Cardiac muscle cell (in vitro differentiated cells and primary cell): ENCODE measurements at regions not wholly inside any gene's neighbourhood (a gene's known extent, or its start where the extent isn't known, plus 50 kb on each side); places are given as distances from the start of the nearest gene placed in this dataset.

Experiments
- DNase-seq, 2 donors: peaks; one replicate each; pipeline versions ENCODE4 v3.0.0 to v3.0.0-alpha.2; 2010 to 2017; ENCODE audit warnings: low read depth in 1 of 2, low spot score in 1 of 2
- H3K27ac ChIP-seq: fragments of 200-600 bp; sonication (generic); 2 replicates; pipeline ENCODE4 v1.5.1; 2016
- H3K27me3 ChIP-seq: fragments of 200-600 bp; sonication (generic); 2 replicates; pipeline ENCODE4 v1.6.0; 2016; ENCODE audit warnings: control low read depth
- H3K36me3 ChIP-seq: fragments of 200-600 bp; sonication (generic); 2 replicates; pipeline ENCODE4 v1.5.1; 2016; ENCODE audit warnings: control low read depth
- H3K4me1 ChIP-seq: fragments of 200-600 bp; sonication (generic); 2 replicates; pipeline ENCODE4 v1.8.1; 2017; ENCODE audit warnings: low read depth, mild to moderate bottlenecking, mixed run types
- H3K4me3 ChIP-seq: fragments of 200-600 bp; sonication (generic); 2 replicates; pipeline ENCODE4 v1.5.1; 2016; ENCODE audit warnings: mild to moderate bottlenecking
- H3K9me3 ChIP-seq: fragments of 200-600 bp; sonication (generic); 2 replicates; pipeline ENCODE4 v1.5.1; 2017; ENCODE audit warnings: low read depth, mild to moderate bottlenecking, control low read depth
- TF ChIP-seq, protein P1 (sequence below): IDR thresholded peaks from 2 replicates; pipeline ENCODE4 v1.5.1; 2012; ENCODE audit warnings: low read depth, mild to moderate bottlenecking, low read length

DNA sequence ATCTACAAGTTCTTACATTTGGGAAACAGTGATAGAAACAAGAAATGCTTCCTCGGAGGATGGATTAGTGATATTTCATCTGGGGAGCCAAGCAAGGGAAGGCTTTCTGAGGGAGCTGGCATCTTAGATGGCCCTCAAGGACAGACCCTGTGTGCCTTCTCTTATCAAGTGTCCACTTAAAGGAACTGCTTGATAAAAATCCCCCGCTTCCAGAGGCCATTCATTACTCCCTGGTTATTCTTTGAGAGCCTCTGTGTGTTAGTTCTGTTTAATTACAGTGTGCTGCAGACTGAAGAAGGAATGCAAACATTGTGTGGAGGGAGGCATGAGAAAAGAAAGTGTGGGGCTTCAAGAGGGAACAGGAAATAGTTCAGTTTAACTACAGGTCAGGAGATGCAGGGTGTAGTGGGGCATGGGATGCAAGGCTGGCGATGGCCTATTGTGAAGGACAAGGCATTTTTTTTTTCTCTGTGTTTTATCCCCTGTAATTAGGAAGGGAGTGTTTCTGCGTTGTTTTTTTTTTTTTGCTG lies 145.4 kb downstream of the SNX10 start:
- Histone ChIP-seq H3K27ac (no peak overlapping the region), H3K4me3 (no peak overlapping the region), H3K9me3 (no peaks in the 10 kb centered on the region), H3K27me3 (no peaks in the 10 kb centered on the region), H3K36me3 (no peaks in the 10 kb centered on the region), H3K4me1 (peaks cover 23% of the 10 kb centered on the region)
- DNase-seq = no peak
- TF ChIP-seq, protein P1, sequence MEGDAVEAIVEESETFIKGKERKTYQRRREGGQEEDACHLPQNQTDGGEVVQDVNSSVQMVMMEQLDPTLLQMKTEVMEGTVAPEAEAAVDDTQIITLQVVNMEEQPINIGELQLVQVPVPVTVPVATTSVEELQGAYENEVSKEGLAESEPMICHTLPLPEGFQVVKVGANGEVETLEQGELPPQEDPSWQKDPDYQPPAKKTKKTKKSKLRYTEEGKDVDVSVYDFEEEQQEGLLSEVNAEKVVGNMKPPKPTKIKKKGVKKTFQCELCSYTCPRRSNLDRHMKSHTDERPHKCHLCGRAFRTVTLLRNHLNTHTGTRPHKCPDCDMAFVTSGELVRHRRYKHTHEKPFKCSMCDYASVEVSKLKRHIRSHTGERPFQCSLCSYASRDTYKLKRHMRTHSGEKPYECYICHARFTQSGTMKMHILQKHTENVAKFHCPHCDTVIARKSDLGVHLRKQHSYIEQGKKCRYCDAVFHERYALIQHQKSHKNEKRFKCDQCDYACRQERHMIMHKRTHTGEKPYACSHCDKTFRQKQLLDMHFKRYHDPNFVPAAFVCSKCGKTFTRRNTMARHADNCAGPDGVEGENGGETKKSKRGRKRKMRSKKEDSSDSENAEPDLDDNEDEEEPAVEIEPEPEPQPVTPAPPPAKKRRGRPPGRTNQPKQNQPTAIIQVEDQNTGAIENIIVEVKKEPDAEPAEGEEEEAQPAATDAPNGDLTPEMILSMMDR = no peak

DNA sequence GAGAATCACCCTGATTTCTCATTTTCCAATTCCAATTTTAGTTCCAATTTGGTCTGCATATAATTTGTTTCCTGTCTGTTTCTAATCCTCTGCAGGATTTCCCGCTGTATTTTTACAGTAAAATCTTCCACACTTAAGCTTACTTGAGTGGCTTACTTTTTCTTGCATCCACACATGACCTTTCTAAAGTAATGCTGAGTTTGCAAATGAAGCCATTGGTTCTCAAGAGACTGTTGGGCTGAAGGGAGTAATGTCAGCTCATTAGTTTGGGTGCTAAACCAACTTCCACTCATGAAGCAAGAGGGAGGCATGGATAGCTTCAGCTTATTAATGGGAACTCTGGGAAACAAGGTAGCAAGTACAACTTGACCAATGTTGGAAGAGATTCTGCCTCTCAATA lies 146.4 kb downstream of the SNX10 start:
- TF ChIP-seq, protein P1 = no peak
- Histone ChIP-seq H3K9me3 (no peaks in the 10 kb centered on the region), H3K27me3 (no peaks in the 10 kb centered on the region), H3K36me3 (no peaks in the 10 kb centered on the region), H3K4me3 (no peak overlapping the region), H3K4me1 (peaks cover 23% of the 10 kb centered on the region), H3K27ac (no peak overlapping the region)
- no peak for DNase-seq

DNA sequence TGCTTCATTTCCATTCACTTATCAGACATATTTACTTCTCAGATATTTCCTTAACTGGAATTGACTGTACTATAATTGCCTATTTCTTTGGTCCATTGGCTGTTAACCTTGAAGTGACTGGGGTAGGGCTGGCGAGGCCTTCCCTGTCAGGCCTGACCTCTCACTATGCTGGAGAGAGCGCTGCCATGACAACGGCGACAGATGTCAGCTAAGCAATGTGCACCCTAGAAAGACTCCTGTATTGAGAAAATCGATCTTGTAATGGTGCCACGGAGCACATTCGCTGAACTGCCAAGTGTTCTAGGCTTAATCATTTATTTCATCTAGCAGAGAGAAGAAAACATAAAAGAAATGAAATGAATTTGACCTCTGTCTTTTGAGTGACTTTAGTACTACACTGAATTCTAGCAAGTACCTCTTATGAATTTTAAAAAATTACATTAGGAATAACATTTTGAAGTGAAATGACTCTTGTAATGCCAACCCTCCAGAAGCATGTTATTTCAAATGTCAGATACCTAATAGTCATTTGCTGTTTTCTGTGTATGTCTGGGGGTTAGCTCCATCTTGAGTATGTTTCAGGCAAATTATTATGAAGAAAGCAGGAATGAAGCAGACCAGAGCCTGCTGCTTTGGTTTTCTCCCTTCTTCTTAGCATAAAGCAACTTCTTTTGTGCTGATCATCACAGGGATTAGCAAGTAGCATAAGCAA lies 148.0 kb downstream of the SNX10 start:
- H3K27me3 ChIP-seq = no peaks in the 10 kb centered on the region
- H3K36me3 ChIP-seq = no peaks in the 10 kb centered on the region
- H3K9me3 ChIP-seq = no peaks in the 10 kb centered on the region
- no peak overlapping the region for H3K4me3 ChIP-seq
- TF ChIP-seq, protein P1 = no peak
- DNase-seq = no peak
- H3K4me1 ChIP-seq = peaks cover 23% of the 10 kb centered on the region
- H3K27ac ChIP-seq = no peak overlapping the region

DNA sequence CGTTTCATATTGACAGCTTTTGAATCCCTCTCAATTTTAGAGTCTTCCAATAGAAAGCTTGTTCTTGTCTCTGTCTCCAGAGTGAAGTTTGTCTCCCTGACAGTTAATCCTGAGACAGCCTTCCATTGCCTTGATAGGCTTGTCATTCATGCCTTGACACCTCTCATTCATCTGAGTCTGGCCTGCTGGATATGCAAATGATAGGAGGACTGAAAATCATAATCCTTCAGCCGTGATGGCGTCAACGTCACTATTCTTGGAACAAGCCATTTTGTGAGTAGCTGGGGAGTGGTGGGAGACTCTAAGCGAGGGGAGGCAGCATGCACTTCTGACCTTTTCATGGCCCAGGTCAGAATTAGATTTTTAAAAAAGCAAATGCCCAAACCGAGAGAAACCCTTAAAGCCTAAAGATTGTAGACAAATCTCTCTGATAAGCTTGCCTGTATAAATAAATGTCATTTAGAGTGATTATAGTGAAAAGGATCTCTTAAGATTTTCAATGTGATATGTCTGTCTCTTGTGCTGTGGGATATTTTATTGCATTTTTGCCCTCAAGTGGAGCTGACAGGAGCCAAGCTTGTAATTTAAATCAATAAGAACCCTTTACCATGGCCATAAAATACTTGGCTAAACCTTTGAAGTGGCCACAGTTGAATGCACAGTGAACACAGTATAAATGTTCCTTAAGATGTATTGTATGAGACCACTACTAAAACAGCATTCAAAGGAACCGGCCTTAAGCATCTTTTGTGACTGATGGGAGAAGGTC lies 148.8 kb downstream of the SNX10 start:
- Histone ChIP-seq H3K4me3 (no peak overlapping the region), H3K36me3 (no peaks in the 10 kb centered on the region), H3K27ac (no peak overlapping the region), H3K9me3 (no peaks in the 10 kb centered on the region), H3K27me3 (no peaks in the 10 kb centered on the region), H3K4me1 (peaks cover 23% of the 10 kb centered on the region)
- TF ChIP-seq, protein P1 = no peak
- no peak for DNase-seq

DNA sequence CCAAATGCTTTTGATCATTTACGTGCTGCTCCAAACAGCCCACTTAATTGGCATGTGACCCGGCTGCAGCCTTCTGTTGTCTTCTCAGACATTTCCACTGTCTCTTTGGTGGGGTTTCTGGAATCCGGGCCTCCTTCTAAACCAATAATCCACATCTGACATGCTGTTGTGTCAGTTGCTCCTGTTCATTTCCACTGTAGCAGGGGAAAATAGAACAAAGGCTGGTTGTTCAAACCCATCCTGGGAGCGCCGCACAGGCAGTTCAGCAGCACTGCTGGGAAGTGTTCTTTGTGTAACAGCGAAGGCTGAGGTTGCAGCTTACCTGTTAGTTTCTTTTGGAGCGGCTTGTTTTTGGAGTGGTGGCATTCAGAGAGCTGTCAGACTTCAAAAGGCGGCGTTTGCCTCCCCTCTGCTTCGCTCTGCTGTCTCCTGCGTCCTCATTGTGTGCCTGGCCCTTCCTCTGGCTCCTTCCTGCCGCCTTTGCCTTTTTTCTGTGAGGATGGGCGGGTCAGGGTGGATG lies 149.4 kb downstream of the SNX10 start:
- Histone ChIP-seq H3K27ac (no peak overlapping the region), H3K27me3 (no peaks in the 10 kb centered on the region), H3K36me3 (no peaks in the 10 kb centered on the region), H3K4me3 (no peak overlapping the region), H3K4me1 (peaks cover 23% of the 10 kb centered on the region), H3K9me3 (no peaks in the 10 kb centered on the region)
- TF ChIP-seq, protein P1 = no peak
- DNase-seq = no peak
